Trophoblast cell (in vitro differentiated cells and primary cell): ENCODE measurements at regions not wholly inside any gene's neighbourhood (a gene's known extent, or its start where the extent isn't known, plus 50 kb on each side); places are given as distances from the start of the nearest gene placed in this dataset.

Experiments
- DNase-seq, 2 donors: peaks; one replicate each; pipeline ENCODE4 v3.0.0-alpha.2; 2016
- H2AFZ ChIP-seq: 2 replicates; pipeline ENCODE4 v1.6.1; 2013; ENCODE audit warnings: low read length, moderate library complexity, mild to moderate bottlenecking; ENCODE audit not compliant: insufficient read depth, poor library complexity
- H2AK5ac ChIP-seq: 2 replicates; pipeline ENCODE4 v1.6.1; 2013; ENCODE audit warnings: mild to moderate bottlenecking, low read length
- H2BK120ac ChIP-seq: 2 replicates; pipeline ENCODE4 v1.6.1; 2013; ENCODE audit warnings: low read length, mild to moderate bottlenecking, moderate library complexity; ENCODE audit not compliant: insufficient read depth, poor library complexity
- H2BK12ac ChIP-seq: 2 replicates; pipeline ENCODE4 v1.6.1; 2013; ENCODE audit warnings: mild to moderate bottlenecking, low read length, moderate library complexity
- H2BK5ac ChIP-seq: 2 replicates; pipeline ENCODE4 v1.6.1; 2013; ENCODE audit warnings: low read length, low read depth, moderate library complexity, mild to moderate bottlenecking; ENCODE audit not compliant: poor library complexity
- H3K14ac ChIP-seq: 2 replicates; pipeline ENCODE4 v1.6.1; 2013; ENCODE audit warnings: mild to moderate bottlenecking, low read length
- H3K18ac ChIP-seq: 2 replicates; pipeline ENCODE4 v1.6.1; 2013; ENCODE audit warnings: mild to moderate bottlenecking, low read length
- H3K23ac ChIP-seq: 2 replicates; pipeline ENCODE4 v1.6.1; 2013; ENCODE audit warnings: low read length
- H3K27ac ChIP-seq: 2 replicates; pipeline ENCODE4 v1.5.1; 2013; ENCODE audit warnings: low read depth, mild to moderate bottlenecking, inconsistent platforms, low read length, moderate library complexity
- H3K27me3 ChIP-seq: 2 replicates; pipeline ENCODE4 v1.6.1; 2013; ENCODE audit warnings: inconsistent platforms, mild to moderate bottlenecking, low read length, moderate library complexity; ENCODE audit not compliant: insufficient read depth
- H3K36me3 ChIP-seq, 2 experiments: 1 replicate in 1 of 2; 2 replicates in 1 of 2; pipeline ENCODE4 v1.6.1; 2013; ENCODE audit warnings: low read length in 2 of 2, mild to moderate bottlenecking in 2 of 2, moderate library complexity in 1 of 2; ENCODE audit not compliant: insufficient read depth in 2 of 2, control insufficient read depth in 1 of 2
- H3K4ac ChIP-seq: 2 replicates; pipeline ENCODE4 v1.6.1; 2013; ENCODE audit warnings: low read depth, mild to moderate bottlenecking, low read length, moderate library complexity
- H3K4me1 ChIP-seq, 2 experiments: 1 replicate in 1 of 2; 2 replicates in 1 of 2; pipeline ENCODE4 v1.6.1; 2013; ENCODE audit warnings: low read length in 2 of 2, mild to moderate bottlenecking in 2 of 2, moderate library complexity in 1 of 2; ENCODE audit not compliant: insufficient read depth in 2 of 2, control insufficient read depth in 1 of 2
- H3K4me2 ChIP-seq: 2 replicates; pipeline ENCODE4 v1.6.1; 2013; ENCODE audit warnings: inconsistent platforms, mild to moderate bottlenecking, low read length, moderate library complexity
- H3K4me3 ChIP-seq: 2 replicates; pipeline ENCODE4 v1.5.1; 2013; ENCODE audit warnings: mild to moderate bottlenecking, low read depth, low read length, inconsistent platforms
- H3K79me1 ChIP-seq: one replicate; pipeline ENCODE4 v1.6.1; 2013; ENCODE audit warnings: low read length
- H3K79me2 ChIP-seq: 2 replicates; pipeline ENCODE4 v1.6.1; 2013; ENCODE audit warnings: low read length, mild to moderate bottlenecking; ENCODE audit not compliant: control insufficient read depth, insufficient read depth, poor library complexity
- H3K9ac ChIP-seq: 2 replicates; pipeline ENCODE4 v1.6.1; 2013; ENCODE audit warnings: mild to moderate bottlenecking, low read length
- H3K9me3 ChIP-seq: 2 replicates; pipeline ENCODE4 v1.6.1; 2013; ENCODE audit warnings: low read depth, mild to moderate bottlenecking, control low read depth, inconsistent platforms, low read length; ENCODE audit not compliant: insufficient read depth
- H4K12ac ChIP-seq: 2 replicates; pipeline ENCODE4 v1.6.1; 2013; ENCODE audit warnings: low read depth, mild to moderate bottlenecking, low read length, moderate library complexity
- H4K8ac ChIP-seq: 2 replicates; pipeline ENCODE4 v1.6.1; 2013; ENCODE audit warnings: low read depth, mild to moderate bottlenecking, low read length, moderate library complexity
- H4K91ac ChIP-seq: one replicate; pipeline ENCODE4 v1.6.1; 2013; ENCODE audit warnings: low read depth, mild to moderate bottlenecking, low read length, moderate library complexity
- WGBS: extraction: QIAGEN DNeasy Blood & Tissue Kit; methylation state at CpG from one replicate; pipeline ENCODE4 v1.1.7; 2013; ENCODE audit warnings: missing lambda C conversion rate; ENCODE audit not compliant: insufficient read length, insufficient coverage; ENCODE audit errors: extremely low coverage; 5-methylcytosine and 5-hydroxymethylcytosine counted together

GRCh38 chr2:151114874-151115273 lies 146.8 kb downstream of the RBM43 start:
- no peaks in the 10 kb centered on the region for H3K36me3 ChIP-seq
- no peaks in the 10 kb centered on the region for H3K79me1 ChIP-seq
- no peak overlapping the region for H4K8ac ChIP-seq
- H3K27ac ChIP-seq = no peak overlapping the region
- H3K9ac ChIP-seq = no peak overlapping the region
- H3K9me3 ChIP-seq = peaks cover 2% of the 10 kb centered on the region
- no peak overlapping the region for H3K14ac ChIP-seq
- H4K12ac ChIP-seq = no peak overlapping the region
- H3K4me2 ChIP-seq = no peak overlapping the region
- no peaks in the 10 kb centered on the region for H3K79me2 ChIP-seq
- WGBS = no CpG with 5 or more reads among the region's 3 CpGs
- H3K4me1 ChIP-seq = peaks cover 0 to 2% of the 10 kb centered on the region in 2 experiments
- no peak overlapping the region for H2AFZ ChIP-seq
- no peak overlapping the region for H2AK5ac ChIP-seq
- no peak overlapping the region for H2BK12ac ChIP-seq
- no peak overlapping the region for H3K4me3 ChIP-seq
- no peak overlapping the region for H2BK5ac ChIP-seq
- no peak overlapping the region for H3K23ac ChIP-seq
- no peak overlapping the region for H4K91ac ChIP-seq
- H2BK120ac ChIP-seq = no peak overlapping the region
- no peaks in the 10 kb centered on the region for H3K27me3 ChIP-seq
- no peak overlapping the region for H3K18ac ChIP-seq
- H3K4ac ChIP-seq = no peak overlapping the region
- no peak for DNase-seq

GRCh38 chr2:151113318-151113717 lies 148.3 kb downstream of the RBM43 start:
- no peak overlapping the region for H4K12ac ChIP-seq
- peaks cover 0 to 2% of the 10 kb centered on the region in 2 experiments for H3K4me1 ChIP-seq
- no peaks in the 10 kb centered on the region for H3K79me2 ChIP-seq
- no peaks in the 10 kb centered on the region for H3K79me1 ChIP-seq
- DNase-seq = no peak
- no peak overlapping the region for H2BK12ac ChIP-seq
- no peak overlapping the region for H2BK5ac ChIP-seq
- WGBS = no CpG with 5 or more reads among the region's 3 CpGs
- no peak overlapping the region for H2AFZ ChIP-seq
- H3K18ac ChIP-seq = no peak overlapping the region
- no peak overlapping the region for H3K9ac ChIP-seq
- no peak overlapping the region for H4K8ac ChIP-seq
- no peaks in the 10 kb centered on the region for H3K9me3 ChIP-seq
- H3K23ac ChIP-seq = no peak overlapping the region
- H3K27ac ChIP-seq = no peak overlapping the region
- no peak overlapping the region for H2BK120ac ChIP-seq
- no peak overlapping the region for H3K4ac ChIP-seq
- H3K27me3 ChIP-seq = no peaks in the 10 kb centered on the region
- no peak overlapping the region for H3K4me2 ChIP-seq
- H3K14ac ChIP-seq = no peak overlapping the region
- H3K4me3 ChIP-seq = no peak overlapping the region
- no peak overlapping the region for H4K91ac ChIP-seq
- H2AK5ac ChIP-seq = no peak overlapping the region
- H3K36me3 ChIP-seq = no peaks in the 10 kb centered on the region

DNA sequence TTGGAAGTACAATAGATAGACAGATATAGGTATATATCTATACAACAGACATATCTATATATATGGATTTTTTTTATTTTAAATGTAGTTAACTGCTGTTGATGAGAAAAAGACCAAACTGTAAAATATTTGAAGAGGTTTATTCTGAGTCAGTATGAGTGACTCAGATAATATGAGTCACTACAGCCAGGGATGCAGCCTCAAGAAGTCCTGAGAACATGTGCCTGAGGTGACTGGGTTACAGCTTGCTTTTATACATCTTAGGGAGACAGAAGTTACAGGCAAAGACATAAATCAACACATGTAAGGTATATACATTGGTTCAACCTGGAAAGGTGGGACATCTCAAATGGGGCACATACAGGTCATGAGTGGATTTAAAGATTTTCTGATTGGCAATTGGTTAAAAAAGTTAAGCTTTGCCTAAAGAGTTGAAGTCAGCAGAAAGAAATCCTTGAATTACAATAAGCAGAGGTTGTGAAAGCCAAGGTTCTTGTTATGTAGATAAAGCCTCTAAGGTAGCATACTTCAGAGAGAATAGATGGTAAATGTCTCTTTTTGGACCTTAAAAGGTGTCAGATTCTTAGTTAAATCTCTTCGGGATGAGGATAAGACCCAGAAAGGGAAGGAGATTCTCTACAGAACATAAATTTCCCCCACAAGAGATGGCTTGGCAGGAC lies 149.9 kb downstream of the RBM43 start:
- Histone ChIP-seq H3K27ac (no peak overlapping the region), H4K91ac (no peak overlapping the region), H3K9me3 (no peaks in the 10 kb centered on the region), H3K4me2 (no peak overlapping the region), H2BK120ac (no peak overlapping the region), H3K4me3 (no peak overlapping the region), H2AK5ac (no peak overlapping the region), H2BK5ac (no peak overlapping the region), H3K9ac (no peak overlapping the region), H3K23ac (no peak overlapping the region), H2BK12ac (no peak overlapping the region), H3K18ac (no peak overlapping the region), H3K14ac (no peak overlapping the region), H3K27me3 (no peaks in the 10 kb centered on the region), H4K12ac (no peak overlapping the region), H3K36me3 (no peaks in the 10 kb centered on the region), H3K4me1 (peaks cover 0 to 2% of the 10 kb centered on the region in 2 experiments), H2AFZ (no peak overlapping the region), H3K79me2 (no peaks in the 10 kb centered on the region), H4K8ac (no peak overlapping the region), H3K4ac (no peak overlapping the region), H3K79me1 (no peaks in the 10 kb centered on the region)
- no CpG with 5 or more reads among the region's 1 CpG for WGBS
- no peak for DNase-seq

- H4K91ac ChIP-seq = no peak overlapping the region
- H4K12ac ChIP-seq = no peak overlapping the region
- WGBS = no CpG with 5 or more reads among the region's 3 CpGs
- H3K4me2 ChIP-seq = no peak overlapping the region
- no peak overlapping the region for H4K8ac ChIP-seq
- no peak overlapping the region for H3K27ac ChIP-seq
- DNase-seq = peak in 1 of 2 donors; percentile 2
- no peak overlapping the region for H3K4ac ChIP-seq
- no peak overlapping the region for H2BK5ac ChIP-seq
- H3K79me1 ChIP-seq = no peaks in the 10 kb centered on the region
- no peaks in the 10 kb centered on the region for H3K9me3 ChIP-seq
- H3K14ac ChIP-seq = no peak overlapping the region
- no peak overlapping the region for H3K18ac ChIP-seq
- H3K9ac ChIP-seq = no peak overlapping the region
- H2BK120ac ChIP-seq = no peak overlapping the region
- H3K79me2 ChIP-seq = no peaks in the 10 kb centered on the region
- no peak overlapping the region for H2BK12ac ChIP-seq
- no peak overlapping the region for H2AFZ ChIP-seq
- no peak overlapping the region for H3K4me3 ChIP-seq
- no peak overlapping the region for H2AK5ac ChIP-seq
- no peak overlapping the region for H3K23ac ChIP-seq
- H3K4me1 ChIP-seq = no peaks in the 10 kb centered on the region
- no peaks in the 10 kb centered on the region for H3K27me3 ChIP-seq
- no peaks in the 10 kb centered on the region for H3K36me3 ChIP-seq
Measured at GRCh38 chr2:151106805-151107506, 154.7 kb downstream of the RBM43 start.
